ENCODE measurements at regions not wholly inside any gene's neighbourhood (a gene's known extent, or its start where the extent isn't known, plus 50 kb on each side); places are given as distances from the start of the nearest gene placed in this dataset.
A peak's percentile ranks its signal among the peaks of the same experiment; 100 is the strongest.
"Not testable (repeated sequence)": the region's sequence is repeated elsewhere in the genome, so short reads cannot be mapped to it uniquely, and the experiment has no call there.

- no peak for ATAC-seq
- DNase-seq, result no peak
These were observed 403.2 kb downstream of the RPS24 start for GRCh38 chr10:78436706-78437406.

- DNase-seq (no peak), ATAC-seq (no peak)
These were observed 403.7 kb downstream of the RPS24 start for GRCh38 chr10:78437407-78437768.

GRCh38 chr10:78437998-78438906 lies 404.6 kb downstream of the RPS24 start:
- peak; percentile 47 for ATAC-seq
- peak; percentile 5 for DNase-seq

- no peak for DNase-seq
These were observed 405.5 kb downstream of the RPS24 start for GRCh38 chr10:78438907-78439809.

GRCh38 chr10:78441010-78441409 lies 407.3 kb downstream of the RPS24 start:
- DNase-seq (no peak), ATAC-seq (no peak)

More at GRCh38 chr10:78438907-78439809, 405.5 kb downstream of the RPS24 start:
- ATAC-seq, result no peak

GRCh38 chr10:78441694-78442093 lies 408.0 kb downstream of the RPS24 start:
- DNase-seq (no peak), ATAC-seq (no peak)

GRCh38 chr10:78442836-78443550 lies 409.3 kb downstream of the RPS24 start:
- ATAC-seq (no peak), DNase-seq (no peak)

GRCh38 chr10:78443900-78444571 lies 410.4 kb downstream of the RPS24 start:
- DNase-seq, result no peak
- no peak for ATAC-seq

- ATAC-seq, DNase-seq: not testable (repeated sequence)
These were observed 411.1 kb downstream of the RPS24 start for GRCh38 chr10:78444741-78445140.

- ATAC-seq (no peak), DNase-seq (no peak)
These were observed 411.6 kb downstream of the RPS24 start for GRCh38 chr10:78445308-78445707.

- ATAC-seq (no peak), DNase-seq (no peak)
These were observed 414.8 kb downstream of the RPS24 start for GRCh38 chr10:78448470-78448869.

- DNase-seq (no peak), ATAC-seq (no peak)
These were observed 415.3 kb downstream of the RPS24 start for GRCh38 chr10:78448994-78449418.

- ATAC-seq (no peak), DNase-seq (no peak)
These were observed 415.9 kb downstream of the RPS24 start for GRCh38 chr10:78449554-78449953.

GRCh38 chr10:78450239-78450638 lies 416.6 kb downstream of the RPS24 start:
- DNase-seq, result no peak
- no peak for ATAC-seq

GRCh38 chr10:78450807-78451485 lies 417.3 kb downstream of the RPS24 start:
- peak; percentile 15 for ATAC-seq
- DNase-seq, result no peak

GRCh38 chr10:78451592-78451991 lies 417.9 kb downstream of the RPS24 start:
- no peak for DNase-seq
- no peak for ATAC-seq

GRCh38 chr10:78454123-78454645 lies 420.5 kb downstream of the RPS24 start:
- ATAC-seq (no peak), DNase-seq (no peak)

GRCh38 chr10:78455236-78455635 lies 421.6 kb downstream of the RPS24 start:
- DNase-seq, result no peak
- ATAC-seq, result no peak

GRCh38 chr10:78455811-78456210 lies 422.1 kb downstream of the RPS24 start:
- DNase-seq, result no peak

More at GRCh38 chr10:78455811-78456210, 422.1 kb downstream of the RPS24 start:
- ATAC-seq, result no peak
